ENCODE measurements at regions not wholly inside any gene's neighbourhood (a gene's known extent, or its start where the extent isn't known, plus 50 kb on each side); places are given as distances from the start of the nearest gene placed in this dataset.

DNA sequence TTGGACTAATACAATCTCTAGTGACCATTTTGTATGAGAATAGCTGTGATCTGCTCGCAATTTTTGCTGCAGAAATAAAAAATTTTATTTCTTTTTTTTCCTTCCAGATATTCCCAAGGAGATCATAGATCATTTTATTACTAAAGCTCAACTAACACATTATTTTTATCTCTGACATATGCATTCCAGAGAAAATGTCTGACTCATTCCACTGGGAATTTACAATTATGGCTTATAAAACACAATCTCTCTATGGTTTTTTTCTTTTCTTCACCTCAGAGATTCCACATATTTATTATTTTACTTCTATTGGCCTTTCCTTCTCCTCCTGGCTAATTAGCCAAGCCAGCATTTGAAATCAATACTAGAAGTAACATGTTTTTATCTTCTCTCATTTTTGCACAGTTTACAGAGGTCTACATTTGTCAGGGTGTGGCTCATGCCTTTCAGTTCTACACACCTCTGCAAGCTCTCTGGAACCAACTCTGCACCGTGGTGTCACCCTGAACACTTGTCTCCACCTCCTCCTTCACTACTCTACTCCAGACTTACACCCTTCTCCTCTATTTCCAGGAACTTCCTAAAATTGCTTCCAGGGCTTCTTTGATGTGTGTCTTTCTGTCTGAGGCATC lies 59.8 kb upstream of the GPM6A start:
- DNase-seq = no peak

DNA sequence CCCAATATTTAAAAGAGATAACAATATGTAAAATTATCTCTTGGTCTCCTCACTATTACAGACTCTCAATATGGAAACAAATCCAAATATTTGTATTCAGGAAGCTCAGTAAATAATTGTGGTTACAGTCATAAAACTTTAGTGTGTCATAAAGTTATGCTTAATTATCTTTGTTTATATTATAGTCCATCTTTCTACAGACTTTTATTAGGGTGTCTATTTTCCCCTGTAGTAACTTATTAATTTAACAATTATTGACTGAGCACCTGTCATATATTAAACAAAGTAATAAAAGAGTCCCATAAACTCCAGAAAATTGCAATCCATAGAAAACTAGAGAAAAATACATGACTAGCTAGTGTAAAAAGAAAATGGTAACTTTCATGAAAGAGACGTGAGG lies 61.6 kb upstream of the GPM6A start:
- DNase-seq = no peak

DNA sequence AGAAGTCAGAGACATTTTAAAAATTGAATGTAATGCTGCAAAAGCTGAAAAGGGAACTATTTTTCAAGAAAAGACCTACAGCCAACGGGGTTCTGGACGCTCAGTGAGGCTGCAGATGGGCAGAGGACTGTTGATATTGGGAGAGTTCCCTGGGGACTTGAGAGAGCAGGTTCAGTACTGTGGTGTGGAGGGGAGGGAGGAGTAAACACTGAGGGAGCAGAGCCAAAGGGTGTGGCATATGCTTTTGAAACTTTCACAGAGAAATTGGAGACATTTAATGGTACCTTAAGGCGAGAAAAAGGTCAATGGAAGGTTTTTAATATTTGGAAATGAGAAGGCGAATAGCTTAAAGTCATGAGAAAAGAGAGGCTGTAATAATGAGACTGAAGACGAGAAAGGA lies 62.2 kb upstream of the GPM6A start:
- no peak for DNase-seq

DNA sequence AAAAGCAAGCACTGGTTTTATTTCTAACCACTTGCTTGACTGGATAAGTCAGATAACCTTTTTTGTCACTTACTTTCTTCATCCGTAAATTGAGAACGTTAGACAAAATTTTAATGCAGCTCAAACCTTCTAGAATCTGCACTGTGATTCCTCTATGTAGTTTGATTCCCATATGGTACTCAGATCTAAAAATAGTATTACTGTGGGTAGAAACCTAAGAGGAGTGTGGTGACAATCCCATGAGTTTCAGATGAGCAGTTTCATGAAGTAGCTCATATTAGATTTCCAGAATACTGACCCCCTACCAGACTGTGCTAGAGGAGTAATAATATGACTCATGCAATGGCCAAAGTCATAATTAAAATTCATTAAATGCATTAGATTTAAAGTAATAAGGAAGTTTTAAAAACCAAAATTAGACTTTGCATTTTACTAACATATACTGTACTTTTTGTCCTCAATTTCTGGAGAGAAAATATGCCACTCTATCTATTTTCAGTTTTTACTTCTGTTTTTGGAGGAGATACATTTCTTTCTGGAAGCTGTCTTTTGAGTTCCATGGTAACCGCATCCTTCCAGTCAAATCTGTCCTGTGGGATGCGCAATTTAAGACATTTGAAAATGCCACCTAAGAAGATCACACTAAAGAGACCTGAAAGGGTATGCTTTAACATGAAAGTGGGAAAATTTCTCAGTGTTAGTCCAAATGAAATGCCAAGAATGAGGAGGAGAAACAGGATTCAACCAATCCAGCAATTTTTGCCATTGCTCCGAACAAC lies 64.1 kb upstream of the GPM6A start:
- DNase-seq = no peak

DNA sequence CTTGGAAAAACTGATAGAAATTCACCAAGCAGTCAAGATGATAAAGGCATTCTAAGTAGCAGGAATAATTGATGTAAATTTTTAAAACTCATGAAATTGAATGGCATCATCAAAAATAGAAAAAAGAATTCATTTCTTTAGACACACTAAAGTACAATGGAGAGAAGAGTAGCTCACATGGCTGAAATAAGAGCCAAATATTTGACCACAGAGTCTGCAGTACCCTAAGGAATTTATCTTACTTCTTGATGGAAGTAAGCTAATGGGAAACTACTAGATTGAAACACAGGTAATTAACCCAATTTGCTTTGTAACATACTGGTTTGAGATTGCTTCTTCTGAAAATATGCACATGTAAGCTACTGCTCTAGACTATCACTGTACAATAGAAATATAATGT lies 70.8 kb upstream of the GPM6A start:
- DNase-seq = no peak

DNA sequence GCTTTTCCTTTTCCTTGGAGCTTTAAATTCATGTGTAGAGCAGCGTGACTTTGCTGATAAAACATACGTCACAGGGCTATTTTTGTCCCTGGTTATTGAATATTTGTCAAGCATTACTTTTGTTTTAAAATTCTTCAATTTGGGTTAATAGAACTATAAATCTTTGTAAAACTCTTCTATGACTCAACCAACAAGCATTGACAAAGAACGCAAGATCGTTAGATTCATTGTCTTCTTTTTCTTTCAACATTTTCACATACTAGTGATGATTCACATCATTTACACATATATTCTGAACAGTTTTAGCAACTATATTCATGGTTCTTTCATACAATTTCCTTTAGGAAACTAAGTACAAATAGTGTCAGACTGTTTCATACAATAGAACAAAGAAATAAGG lies 72.0 kb upstream of the GPM6A start:
- DNase-seq = no peak

DNA sequence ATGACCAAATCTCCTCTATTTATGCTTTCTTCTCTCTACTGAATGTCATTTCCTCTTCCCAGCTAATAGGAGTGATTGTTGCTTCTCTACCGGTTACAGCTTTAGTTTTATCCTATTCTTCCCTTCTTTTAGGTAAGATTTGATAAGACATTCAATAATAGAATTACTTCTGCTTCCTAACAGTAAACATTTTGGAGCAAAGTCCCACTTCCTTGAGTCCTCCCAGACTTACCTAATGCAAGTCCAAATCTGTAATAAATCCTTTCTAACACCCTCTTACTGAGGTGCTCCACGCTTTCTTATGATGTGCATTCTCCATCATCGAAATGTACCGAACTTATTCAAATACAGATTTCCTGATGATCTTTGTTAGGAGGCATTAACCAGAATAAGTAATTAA lies 79.2 kb upstream of the GPM6A start:
- no peak for DNase-seq

DNA sequence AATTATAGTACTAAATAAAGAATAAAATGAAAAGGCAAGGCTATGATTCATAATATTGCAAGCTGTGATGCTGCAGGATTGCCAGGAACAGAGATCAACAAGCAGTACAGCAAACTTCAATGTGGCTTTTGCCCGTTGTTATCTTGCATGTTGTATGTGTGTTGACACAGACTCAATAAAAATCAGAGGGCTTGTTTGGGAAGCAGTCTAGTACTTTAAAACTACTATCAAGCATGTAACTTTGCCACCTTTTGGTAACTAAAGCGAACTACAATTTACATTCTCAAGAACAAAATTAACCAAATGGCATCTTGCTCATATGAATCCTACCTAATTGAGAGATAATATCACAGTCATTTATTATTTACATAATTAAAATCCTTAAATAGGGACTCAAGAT lies 79.8 kb upstream of the GPM6A start:
- DNase-seq = no peak

DNA sequence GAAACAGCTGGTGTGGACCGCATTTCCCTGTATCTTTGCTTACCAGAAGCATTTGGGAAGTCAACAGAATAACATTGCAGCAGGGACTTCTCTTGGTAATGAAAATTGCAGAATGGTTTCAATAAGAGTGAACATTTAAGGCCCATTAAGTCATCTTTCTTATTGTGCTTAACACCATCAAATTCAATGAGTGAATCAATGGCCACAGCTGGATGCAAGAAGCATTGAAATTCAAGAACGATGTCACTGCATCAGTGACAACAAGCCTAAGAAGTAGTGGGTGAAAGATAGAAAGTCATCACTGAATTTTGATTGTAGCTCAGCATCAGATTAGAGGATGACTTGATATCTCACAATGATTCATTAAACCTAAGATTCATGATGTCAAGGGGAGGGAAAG lies 93.9 kb upstream of the GPM6A start:
- DNase-seq = no peak

DNA sequence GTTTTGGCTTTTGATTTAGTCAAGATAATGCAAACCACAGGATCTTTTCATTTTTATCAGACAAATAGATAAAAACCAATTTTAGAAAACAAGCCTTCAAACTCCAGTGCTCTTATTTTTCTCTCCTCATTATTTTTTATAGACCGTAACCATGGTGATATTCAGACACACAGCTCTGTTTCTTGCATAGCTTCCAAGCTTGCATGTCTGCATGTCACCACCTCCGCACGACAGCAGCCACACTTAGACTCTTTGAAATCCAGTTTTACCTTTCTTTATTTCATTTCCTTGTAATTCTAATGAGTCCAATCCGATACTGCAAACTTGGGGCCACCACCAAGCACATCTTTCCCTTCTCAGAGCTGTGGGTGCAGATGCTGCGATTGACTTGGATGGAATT lies 94.3 kb upstream of the GPM6A start:
- no peak for DNase-seq

DNA sequence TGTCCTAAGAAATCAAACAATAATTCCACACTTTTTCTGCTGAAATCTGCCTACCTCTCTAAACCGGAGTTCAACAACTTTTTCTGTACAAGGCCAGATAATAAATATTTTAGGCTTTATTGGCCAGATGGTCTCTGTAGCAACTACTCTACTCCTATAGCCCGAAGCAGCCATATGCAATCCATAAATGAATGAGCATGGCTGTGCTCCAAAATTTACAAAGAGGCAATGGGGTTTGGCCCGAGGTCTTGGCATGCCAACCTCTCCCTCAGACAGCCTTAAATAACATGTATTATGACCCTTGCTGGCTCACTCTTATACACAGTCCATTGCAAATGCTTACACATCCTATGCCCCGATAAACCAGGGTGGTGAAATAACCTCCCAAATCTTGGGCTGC lies 98.6 kb upstream of the GPM6A start:
- no peak for DNase-seq

DNA sequence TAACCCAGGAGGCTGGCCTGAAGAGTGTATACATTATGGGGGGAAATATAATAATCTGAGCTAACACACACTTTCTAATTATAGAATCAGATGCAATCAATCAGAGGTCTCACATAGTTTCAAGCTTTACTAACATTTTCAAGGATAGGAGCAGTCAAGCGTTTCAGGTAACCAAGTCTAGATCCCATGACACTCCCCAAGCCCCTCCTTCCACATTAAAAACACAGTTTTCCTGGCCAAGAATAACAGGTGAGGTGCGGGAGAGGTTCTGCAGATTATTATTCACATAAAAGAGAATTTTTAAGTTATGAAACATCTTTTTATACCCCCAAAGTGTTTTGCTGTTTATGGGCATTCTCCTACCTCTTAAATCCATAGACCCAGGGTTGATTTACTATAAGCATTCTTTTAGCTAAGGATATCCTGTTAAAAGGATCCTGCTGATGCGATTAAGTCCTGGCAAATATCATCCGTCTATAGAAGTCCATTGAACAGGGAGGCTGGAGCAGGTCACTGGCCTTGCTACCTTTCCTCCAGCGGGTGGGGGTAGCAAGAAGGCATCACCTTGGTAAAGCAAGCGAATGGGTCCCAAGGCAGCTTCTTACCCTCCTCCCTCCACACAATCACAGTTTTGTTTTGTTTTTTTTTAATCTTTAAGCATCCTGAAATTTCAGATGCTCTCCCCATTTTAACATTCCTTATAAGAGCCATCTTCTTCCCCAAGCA lies 104.7 kb upstream of the GPM6A start:
- no peak for DNase-seq

DNA sequence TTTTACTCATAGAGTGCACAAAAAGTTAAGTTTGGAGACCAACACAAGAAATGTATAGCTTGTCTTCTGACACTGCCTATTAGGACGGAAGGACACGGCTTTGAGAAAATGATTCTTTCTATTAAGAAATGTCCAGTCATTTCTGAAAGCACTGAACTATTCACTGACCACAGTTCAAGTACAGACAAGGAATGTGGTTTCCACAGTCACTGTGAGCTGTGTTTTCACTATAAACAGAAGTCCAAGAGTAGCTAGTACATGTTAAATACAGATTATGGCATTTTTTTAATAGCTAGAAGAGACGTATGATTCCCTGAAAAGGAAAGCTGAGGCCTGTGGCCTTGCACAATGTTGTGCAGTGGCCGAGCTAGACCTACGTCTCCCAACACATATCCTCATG lies 115.1 kb upstream of the GPM6A start:
- DNase-seq = no peak

DNA sequence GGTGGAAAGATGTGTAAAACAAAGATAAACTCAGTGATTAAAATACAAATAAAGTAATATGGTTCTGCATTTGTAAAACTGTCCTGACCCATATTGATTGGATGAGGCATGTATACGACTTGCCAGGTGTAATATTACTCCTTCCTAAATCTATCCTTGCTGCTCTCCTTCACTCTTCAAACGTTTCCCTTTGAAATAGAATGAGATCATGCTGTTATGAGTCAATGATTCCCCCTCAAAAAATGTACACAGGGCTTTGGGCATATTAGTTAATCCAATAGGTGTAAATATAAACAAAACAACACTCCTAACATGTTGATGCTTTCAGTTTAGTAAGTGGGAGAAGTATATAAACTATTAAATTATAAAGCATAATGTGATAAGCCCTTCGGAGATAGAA lies 117.4 kb upstream of the GPM6A start:
- DNase-seq = no peak

DNA sequence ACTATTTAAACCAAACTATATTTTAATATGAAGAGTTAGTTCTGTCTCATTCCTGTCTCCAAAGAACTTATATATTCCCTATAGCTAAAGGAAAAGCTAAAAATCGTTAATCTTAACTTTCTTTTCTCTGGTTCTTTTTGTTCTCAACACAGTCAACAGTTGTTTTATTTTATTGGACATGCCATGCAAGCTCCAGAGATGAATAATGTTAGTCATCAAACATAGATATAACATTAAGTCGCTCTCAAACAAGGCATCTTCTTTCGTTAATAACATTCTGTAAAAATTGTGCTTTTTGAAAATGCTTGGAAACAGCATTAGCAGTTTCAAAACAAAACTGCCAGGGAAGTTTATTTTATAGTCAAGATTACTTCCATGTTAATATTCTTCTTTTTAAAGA lies 117.9 kb upstream of the GPM6A start:
- no peak for DNase-seq

DNA sequence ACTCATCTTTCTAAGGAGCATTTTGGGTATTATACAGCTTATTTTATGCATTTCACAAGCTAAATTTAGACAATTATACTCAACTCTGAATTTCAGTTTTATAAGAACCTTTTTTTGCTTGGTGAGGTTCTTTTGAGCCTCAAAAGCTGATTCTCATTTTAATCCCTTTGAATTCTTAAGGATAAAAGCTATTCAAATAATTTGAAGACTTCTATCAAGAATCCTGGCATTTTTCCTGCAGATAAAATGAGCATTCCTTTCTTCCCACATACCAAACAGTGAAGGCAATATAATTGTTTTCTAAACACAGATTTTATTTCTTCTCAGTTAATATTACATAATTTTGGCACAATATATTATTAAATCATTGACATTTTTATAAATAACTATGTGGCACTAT lies 118.4 kb upstream of the GPM6A start:
- DNase-seq = no peak

DNA sequence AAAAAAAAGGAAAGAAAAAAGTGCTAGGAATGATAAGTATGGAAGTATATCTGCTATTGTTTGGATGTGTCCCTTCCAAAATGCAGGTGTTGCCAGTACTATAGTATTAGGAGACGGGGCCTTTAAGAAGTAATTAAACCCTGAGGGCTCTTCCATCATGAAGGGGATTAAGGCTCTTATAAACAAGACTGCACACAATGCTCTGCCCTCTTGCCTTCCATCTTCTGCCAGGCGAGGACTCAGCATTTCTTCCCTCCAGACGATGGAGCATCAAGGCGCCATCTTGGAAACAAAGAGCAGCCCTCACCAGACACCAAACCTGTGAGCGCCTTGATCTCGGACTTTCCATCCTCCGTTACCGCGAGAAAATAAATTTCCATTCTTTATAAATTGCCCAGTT lies 120.1 kb upstream of the GPM6A start:
- no peak for DNase-seq

DNA sequence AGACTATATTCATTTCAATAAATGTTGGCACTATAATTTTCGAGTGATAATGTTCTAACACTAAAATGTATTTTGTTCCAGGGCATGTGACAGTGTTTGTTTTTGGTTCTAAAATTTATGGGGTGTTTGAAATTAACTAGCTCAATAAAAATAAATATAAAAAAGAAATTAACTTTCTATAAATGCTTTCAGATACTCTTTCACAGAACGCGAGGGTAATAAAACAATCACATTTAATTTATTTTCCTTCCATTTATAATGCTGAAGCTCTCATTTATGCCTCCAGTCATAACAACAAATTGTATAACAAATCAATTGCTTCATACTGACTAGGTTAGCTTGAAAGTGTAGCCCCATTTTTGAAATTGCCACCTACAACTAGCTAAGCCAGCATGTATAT lies 122.4 kb upstream of the GPM6A start:
- no peak for DNase-seq

DNA sequence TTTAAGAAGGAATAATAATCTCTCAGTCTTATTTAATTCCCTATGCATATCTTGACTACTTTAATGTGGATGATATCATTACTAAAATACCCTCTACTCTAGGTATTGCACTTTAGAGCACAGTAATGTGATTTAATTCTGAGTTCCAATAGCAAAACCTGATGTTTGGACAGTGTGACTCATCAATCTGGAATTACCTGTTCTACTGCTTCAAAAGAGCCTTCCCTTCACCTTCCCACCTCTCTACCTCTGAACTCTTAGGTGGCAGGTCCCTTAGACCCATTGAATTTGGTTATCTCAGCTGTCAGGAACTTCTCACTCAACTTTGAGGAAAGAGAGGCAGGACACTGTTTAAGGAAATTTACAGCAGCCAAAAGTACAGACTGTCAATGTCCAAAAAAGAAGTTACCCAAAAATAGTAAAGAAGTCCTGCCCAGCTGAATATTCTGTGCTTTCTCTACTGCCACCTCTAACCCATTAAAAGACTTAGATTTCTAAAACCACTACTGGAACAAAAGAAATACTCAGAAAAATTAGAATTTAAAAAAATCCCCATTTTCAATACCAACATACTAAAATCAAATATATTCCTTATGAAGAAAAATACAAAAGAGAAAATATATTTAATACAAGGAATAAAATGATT lies 123.1 kb upstream of the GPM6A start:
- no peak for DNase-seq

DNA sequence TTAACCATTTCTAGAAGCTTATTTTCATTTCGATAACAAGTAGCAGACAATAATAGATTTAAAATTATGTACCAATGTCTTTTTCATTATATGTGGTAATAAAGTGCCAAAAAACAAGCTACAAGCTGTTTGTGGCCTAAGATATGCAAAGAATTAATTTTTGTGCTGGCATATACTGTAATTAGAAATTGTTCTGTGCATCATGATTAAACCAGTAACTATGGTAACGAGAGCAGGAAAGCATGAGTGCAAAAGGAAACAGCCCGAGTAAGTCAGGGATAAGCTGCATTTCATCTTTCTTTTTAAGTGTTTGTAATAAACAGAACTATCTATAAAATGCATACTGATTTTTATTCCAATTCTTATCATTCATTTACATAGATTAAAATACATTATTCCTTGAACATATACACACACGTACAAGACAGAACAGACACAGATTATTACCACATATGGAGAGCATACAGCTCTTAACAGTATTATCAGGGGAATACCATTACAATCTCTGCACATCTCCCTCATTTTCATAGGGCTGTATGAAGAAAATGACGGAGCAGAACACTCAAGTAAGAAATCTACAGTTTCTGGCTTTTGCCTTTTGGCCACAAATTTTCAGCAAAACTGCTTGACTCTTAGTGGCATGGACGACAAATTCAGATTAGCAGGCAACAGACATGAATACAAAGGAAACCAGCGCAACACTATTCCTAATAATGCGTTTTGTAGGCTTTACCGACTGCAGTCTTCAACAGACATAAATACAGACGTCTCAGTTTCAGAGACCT lies 121.3 kb upstream of the WDR17 start:
- DNase-seq = no peak

DNA sequence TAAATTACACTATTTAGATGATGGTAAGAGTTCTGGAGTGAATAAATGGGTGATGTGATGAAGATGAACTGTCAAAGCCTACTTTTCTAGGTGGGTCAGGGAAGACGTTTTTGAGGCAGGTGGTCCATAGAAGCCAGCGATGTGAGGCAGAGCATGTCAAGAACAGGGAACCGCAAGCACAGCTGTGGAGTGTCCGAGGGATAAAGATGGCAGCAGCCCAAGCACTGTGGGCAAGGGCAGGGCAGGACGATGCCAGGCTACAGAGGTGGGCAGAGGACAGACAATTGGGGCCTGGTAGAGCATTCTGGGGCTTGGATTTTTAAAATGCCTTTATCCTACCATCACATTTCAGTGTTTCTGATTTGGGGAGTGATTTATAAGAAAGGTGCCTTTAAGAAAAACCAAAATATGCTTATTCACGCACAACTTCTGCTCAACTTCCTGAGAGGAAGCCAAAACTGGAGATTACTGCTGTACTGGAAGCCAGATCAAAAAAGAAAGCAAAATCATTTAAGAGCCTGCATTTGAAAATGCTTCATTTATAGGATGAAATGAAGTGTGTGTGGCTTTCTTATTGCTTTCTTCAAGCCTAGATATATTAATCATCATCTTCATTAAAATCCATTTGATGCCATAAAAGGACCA lies 119.0 kb upstream of the WDR17 start:
- no peak for DNase-seq

DNA sequence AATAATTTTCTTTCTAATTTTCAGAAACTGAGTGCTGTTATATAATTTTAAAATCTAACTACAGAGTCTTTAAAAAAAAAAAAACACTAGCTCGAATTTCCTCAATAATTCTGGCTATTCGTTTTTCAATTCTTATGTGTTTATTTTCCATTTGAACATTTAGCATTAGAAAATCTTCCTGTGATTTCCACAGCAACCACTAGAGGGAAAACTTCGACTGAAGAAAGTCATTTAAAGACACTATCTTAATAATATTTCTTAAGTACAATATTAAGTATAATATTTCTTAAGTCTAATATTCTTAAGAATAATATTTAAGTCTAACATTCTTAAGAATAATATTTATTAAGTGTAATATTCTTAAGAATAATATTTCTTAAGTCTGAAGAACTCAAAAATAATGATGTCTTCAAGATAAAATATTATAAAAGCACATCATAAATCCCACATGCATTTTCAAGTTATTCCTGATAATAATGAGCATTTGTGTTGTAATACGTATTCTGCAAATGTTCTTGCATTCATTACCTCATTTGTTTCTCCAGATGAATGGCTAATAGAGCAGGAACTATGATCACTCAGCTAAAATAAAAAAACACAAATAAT lies 118.4 kb upstream of the WDR17 start:
- no peak for DNase-seq

Data from NCI-H187 (cell line).